Eye (tissue), 1 donor: ENCODE measurements at regions not wholly inside any gene's neighbourhood (a gene's known extent, or its start where the extent isn't known, plus 50 kb on each side); places are given as distances from the start of the nearest gene placed in this dataset.

Experiments used
- DNase-seq: peaks from one replicate; pipeline ENCODE4 v3.0.0-alpha.2; 2015

GRCh38 chr19:28971049-28971448, 241.9 kb downstream of the UQCRFS1 start:
- DNase-seq: no peak

GRCh38 chr19:28968721-28969120, 244.2 kb downstream of the UQCRFS1 start:
- DNase-seq: no peak

GRCh38 chr19:28966737-28967399, 246.1 kb downstream of the UQCRFS1 start:
- DNase-seq: no peak

- DNase-seq: no peak
Observed at GRCh38 chr19:28964500-28964899, 248.5 kb downstream of the UQCRFS1 start.

- DNase-seq: no peak
Observed at GRCh38 chr19:28963486-28964250, 249.3 kb downstream of the UQCRFS1 start.

GRCh38 chr19:28961772-28962500, 251.0 kb downstream of the UQCRFS1 start:
- DNase-seq: no peak

DNA sequence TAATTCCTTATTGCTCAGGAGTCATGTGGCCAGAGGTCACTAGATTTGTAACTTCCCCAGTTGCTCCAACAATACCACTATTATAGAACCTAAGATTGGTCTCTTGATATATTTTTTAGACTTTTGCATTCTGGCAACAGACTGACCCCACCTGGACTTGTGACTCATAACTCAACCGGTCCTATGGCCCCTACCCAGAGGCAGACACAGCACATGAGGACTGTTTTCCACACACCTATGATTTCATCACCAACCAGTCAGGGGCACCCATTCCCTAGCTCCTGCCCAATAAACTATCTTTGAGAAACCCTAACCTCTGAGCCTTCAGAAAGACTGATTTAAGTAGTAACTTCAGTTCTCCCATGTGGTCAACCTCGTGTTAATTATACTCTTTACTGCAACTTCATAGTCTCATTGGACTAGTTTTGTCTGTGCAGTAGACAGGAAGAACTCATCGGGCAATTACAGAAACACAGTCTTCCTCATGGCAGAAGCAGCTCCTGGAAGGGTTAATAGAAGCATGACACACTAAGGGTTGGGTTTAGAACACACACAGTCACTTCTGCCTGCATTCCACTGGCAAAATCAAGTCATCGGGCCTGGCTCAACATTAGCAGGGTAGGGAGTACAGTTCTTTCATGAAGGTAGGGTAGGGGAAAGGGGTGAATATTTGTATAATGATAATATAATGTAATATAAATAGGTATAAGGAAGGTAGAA, 251.8 kb downstream of the UQCRFS1 start:
- no peak for DNase-seq

DNA sequence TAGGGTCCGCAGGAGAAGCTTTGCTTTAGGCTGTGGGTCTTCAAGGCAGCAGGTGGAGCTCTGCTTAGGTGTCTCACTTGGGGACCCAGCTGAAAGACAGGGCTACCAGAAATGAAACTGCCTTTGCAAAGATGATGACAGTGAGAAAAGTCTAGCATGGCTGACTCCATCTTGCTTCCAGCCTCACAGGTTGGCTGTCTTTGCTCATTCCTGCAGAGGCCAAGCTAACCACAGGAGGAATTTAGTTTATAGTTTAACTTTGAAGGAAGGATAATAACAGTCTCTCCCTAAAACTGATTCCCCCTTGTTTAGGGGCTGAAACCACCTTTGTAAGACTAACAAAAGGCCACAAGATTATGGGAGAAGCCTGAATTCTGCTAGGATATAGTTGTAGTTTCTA, 252.4 kb downstream of the UQCRFS1 start:
- DNase-seq: no peak

DNA sequence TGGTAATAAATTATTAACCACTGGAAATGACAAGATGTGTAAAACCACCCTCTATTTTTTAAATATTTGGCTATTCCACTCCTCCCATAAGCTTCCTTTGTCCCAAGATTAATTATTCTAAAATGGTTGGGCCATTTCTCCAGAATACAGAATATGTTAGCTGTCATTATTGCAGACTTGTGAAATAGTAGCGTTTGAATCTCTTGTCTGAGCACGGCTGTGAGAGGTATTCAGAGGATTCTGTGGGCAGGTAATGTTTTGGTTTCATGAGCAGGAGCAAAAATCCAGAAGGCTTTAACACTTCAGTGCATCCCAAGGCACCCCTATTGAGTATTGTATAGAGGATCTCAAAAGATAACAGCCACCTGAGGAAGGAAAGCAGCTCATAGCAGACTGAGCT, 256.0 kb downstream of the UQCRFS1 start:
- DNase-seq: no peak

GRCh38 chr19:28956421-28956820, 256.5 kb downstream of the UQCRFS1 start:
- no peak for DNase-seq

GRCh38 chr19:28949535-28949934, 263.4 kb downstream of the UQCRFS1 start:
- no peak for DNase-seq

- no peak for DNase-seq
Observed at GRCh38 chr19:28949027-28949426, 263.9 kb downstream of the UQCRFS1 start.

DNA sequence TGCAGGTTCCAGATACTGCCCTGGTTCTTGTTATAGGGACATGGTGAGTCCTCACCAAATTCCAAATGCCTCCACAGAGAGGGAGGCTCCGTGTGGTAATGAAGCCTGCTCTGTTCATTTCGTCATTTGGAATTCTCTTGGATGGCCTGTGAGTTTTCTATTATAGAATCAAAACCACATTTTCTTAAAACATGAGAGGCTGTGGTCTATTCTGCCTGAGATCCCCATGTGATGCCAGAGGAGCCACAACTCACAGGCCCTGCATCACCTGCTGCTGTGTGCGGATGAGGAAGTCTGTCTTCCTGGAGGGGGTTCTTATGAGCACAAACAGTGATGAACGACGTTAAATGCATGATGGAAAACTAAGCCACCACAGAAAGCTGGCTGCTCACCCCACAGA, 264.4 kb downstream of the UQCRFS1 start:
- DNase-seq: no peak

GRCh38 chr19:28948026-28948425, 264.9 kb downstream of the UQCRFS1 start:
- DNase-seq: peak; percentile 61

GRCh38 chr19:28943651-28944050, 269.3 kb downstream of the UQCRFS1 start:
- DNase-seq: no peak

GRCh38 chr19:28941833-28942232, 271.1 kb downstream of the UQCRFS1 start:
- DNase-seq: no peak

DNA sequence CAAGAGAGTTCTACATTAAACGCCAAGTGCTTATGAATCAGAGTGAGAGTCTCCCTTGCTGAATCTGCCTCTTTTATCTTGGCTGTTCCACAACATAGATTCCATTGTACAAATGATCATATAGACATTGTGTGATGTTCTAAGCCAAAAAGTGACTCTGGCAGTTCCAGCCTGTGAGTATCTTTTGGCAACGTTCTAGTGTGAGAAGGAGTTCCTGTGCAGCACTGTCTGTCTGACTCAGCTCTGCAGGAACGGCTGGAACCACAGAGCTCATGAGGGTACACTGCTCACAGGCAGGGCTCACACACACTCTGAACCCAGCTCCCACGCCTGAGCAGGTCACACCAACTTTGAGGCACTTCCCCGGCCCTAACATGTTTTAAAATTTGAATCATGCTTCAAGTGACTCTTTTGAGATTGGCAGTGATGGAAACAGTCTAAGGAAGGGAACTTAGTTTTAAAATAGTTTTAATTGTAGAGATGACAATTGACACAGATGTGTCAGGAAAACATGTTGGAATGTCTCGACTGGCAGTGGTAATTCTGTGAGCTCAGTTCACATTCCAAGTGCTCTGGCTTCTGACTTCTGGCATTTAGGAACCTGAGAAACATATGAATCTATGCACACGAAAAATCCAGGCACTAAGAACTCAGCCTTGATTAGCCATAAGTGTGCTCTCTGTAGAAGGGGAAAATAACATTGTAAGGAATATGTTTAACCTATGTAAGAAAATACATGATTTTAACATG, 272.0 kb downstream of the UQCRFS1 start:
- DNase-seq: no peak

GRCh38 chr19:28939236-28939635, 273.7 kb downstream of the UQCRFS1 start:
- DNase-seq: no peak

DNA sequence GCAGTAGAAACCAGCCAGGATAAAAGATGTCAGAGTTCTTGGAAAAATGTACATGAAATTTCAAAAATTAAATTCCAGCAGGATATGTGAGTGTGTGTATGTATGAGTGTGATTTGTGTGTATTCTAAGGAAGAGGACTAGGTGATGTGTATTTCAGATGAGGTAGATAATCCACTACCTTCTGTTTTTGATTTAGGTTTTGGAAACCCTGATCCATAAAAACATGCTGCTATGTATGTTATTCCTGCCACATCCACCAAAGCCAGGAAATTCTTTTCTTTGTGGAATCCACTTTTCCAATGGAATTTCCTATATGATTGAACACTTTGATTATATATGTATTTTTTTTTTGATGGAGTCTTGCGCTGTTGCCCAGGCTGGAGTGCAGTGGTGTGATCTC, 276.9 kb downstream of the UQCRFS1 start:
- DNase-seq: no peak

- no peak for DNase-seq
Observed at GRCh38 chr19:28934631-28935030, 278.3 kb downstream of the UQCRFS1 start.

DNA sequence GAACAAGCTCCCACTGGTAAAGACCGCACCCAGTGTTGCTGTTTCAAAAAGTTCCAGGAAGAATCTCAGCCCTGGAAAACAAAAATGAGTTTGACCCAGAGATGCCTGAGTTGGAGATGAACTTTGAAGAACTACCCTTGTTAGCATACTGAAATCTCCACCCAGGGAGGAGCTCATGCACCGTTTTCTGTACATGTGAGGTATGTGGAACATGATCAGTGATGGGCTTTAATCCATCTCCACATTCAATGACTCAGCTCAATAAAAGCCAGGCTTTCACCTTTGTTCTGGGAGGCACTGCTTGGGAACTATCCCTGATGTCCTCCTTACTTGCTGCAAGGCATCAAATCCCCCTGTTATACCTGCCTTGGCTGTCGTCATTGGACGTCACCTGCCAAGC, 279.9 kb downstream of the UQCRFS1 start:
- DNase-seq: no peak

GRCh38 chr19:28932446-28932845, 280.5 kb downstream of the UQCRFS1 start:
- DNase-seq: no peak

DNA sequence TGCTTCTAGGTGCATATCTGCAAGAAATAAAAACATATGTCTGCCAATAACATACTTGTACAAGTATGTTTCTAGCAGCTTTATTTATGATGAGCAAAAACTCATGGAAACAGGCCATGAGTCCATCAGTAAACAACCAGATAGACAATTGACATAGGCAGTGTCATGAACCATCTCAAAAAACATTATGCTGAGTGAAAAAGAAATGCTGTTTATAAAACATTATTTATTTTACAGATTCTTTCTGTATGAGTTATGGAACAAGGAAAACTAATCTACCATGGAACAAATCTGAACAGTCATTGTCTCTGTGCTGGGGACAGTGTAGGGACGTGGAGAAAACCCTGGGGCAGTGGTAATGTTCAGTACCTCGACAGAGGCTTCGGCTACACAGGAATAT, 283.9 kb downstream of the UQCRFS1 start:
- no peak for DNase-seq
